ENCODE measurements at regions not wholly inside any gene's neighbourhood (a gene's known extent, or its start where the extent isn't known, plus 50 kb on each side); places are given as distances from the start of the nearest gene placed in this dataset.

DNA sequence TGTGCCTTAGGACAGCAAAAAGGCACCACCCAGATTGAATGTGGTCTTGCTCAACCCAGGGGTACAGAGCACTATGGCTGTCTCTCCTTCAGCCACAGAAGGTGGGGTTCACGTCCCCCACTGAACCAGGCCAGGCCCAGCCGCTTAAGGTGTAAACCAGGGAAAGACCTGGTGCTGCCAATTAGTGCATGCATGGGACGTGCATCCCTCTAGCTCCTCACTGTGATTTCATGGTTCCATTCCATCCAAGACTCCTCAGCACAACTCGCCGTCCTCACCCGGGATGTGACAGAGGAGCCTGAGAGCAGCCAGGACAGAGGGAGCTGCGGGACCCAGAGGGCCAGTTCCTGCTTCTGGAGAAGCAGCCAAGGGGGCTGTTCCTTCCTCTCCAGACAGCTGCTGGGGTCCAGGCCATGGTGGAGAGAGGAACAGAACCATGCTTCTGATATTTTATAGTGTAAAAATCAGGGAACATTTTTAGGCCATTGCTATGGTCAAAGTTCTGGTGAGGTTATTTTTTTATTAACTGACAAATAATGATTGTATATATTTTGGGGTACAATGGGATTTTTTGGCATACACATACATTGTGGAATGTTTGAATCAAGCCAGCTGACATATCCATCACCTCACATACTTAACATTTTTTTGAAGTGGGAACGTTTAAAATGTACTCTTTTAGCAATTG lies 492.2 kb upstream of the B3GAT1 start:
- CTCF ChIA-PET = interaction anchor here (1.5 kb wide), 1 partner anchor 36 kb away, joined by 3 read pairs; no protein-coding TSS in a partner anchor
- POLR2A ChIA-PET = no interaction called here
- TF ChIP-seq, protein P1, sequence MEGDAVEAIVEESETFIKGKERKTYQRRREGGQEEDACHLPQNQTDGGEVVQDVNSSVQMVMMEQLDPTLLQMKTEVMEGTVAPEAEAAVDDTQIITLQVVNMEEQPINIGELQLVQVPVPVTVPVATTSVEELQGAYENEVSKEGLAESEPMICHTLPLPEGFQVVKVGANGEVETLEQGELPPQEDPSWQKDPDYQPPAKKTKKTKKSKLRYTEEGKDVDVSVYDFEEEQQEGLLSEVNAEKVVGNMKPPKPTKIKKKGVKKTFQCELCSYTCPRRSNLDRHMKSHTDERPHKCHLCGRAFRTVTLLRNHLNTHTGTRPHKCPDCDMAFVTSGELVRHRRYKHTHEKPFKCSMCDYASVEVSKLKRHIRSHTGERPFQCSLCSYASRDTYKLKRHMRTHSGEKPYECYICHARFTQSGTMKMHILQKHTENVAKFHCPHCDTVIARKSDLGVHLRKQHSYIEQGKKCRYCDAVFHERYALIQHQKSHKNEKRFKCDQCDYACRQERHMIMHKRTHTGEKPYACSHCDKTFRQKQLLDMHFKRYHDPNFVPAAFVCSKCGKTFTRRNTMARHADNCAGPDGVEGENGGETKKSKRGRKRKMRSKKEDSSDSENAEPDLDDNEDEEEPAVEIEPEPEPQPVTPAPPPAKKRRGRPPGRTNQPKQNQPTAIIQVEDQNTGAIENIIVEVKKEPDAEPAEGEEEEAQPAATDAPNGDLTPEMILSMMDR (IDR thresholded peaks at IDR 0.05; ENCODE audit: control extremely low read depth, extremely low read depth, low read depth, missing control alignments) = no peak
- DNase-seq (ENCODE audit: extremely low spot score) = no peak

DNA sequence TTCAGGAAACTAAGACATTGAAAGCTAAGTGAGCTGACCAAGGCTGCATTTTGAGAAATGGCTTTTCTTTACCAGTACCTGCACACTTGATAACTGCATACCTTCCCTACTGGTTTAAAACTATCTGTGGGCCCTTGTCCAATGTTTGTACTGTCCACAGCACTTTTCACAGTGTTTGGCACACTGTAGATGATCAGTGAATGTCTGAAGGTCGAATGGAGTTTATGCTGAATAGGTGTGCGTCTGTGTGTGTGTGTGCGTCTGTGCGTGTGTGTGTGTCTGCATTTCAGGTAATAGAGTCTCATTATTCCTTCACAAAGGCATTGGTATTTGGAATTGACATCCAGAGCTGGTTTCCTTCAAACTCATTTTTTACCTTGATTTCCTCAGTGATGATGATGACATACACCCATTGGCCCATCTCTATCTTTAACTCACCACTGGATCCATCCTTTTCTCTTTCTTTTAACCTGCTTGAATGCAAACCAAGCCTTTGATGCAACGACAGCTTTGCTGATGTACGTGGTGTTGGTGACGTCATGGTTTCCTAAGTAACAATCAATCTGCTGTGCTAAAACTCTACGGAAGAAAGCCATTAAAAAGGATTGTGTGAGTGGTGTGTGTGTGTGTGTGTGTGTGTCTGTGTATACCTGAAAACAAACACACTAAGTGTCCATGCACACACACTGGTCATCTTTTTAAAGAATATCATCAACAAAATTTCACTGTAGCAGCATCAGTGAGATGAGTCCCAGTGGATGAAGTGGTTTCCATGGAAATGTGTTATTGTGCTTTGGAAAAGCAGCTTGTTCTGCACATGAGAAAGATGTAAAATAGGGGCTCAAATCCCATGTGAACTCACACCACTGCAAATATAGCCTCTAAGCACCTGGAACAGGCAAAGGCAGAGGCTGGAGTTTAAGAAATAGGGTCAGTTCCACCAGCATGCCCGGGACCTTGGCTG lies 490.2 kb upstream of the B3GAT1 start:
- DNase-seq (ENCODE audit: extremely low spot score) = no peak
- CTCF ChIA-PET = interaction anchor here (0.7 kb wide), 1 partner anchor 13 kb away, joined by 3 read pairs; no protein-coding TSS in a partner anchor
- TF ChIP-seq, protein P1 (IDR thresholded peaks at IDR 0.05; ENCODE audit: control extremely low read depth, extremely low read depth, low read depth, missing control alignments) = no peak
- POLR2A ChIA-PET = no interaction called here

DNA sequence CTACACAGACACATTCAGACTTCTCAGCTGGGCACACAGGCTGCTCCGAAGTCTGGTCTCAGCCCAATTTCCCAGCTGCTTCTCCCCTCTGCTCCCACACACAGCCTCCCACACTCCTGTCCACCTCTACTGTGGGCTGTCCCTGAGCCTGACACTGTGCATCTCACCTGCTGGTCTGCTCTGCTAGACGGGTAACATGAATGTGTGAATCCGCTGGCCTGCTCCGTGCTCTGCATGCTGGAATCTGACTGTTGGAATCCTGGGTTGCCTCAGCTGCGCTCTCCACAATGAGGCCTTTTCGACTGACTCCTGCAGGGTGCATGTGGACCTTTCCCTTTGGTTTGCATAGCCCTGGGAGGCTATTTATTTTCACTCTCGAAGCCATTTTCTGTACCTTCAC lies 489.5 kb upstream of the B3GAT1 start:
- no peak for DNase-seq (ENCODE audit: extremely low spot score)
- ChIA-PET CTCF (interaction anchor here (0.7 to 1.0 kb wide), 2 partner anchors 14 to 24 kb away, joined by 3 read pairs; no protein-coding TSS in a partner anchor), POLR2A (no interaction called here)
- TF ChIP-seq, protein P1 (IDR thresholded peaks at IDR 0.05; ENCODE audit: control extremely low read depth, extremely low read depth, low read depth, missing control alignments) = no peak

DNA sequence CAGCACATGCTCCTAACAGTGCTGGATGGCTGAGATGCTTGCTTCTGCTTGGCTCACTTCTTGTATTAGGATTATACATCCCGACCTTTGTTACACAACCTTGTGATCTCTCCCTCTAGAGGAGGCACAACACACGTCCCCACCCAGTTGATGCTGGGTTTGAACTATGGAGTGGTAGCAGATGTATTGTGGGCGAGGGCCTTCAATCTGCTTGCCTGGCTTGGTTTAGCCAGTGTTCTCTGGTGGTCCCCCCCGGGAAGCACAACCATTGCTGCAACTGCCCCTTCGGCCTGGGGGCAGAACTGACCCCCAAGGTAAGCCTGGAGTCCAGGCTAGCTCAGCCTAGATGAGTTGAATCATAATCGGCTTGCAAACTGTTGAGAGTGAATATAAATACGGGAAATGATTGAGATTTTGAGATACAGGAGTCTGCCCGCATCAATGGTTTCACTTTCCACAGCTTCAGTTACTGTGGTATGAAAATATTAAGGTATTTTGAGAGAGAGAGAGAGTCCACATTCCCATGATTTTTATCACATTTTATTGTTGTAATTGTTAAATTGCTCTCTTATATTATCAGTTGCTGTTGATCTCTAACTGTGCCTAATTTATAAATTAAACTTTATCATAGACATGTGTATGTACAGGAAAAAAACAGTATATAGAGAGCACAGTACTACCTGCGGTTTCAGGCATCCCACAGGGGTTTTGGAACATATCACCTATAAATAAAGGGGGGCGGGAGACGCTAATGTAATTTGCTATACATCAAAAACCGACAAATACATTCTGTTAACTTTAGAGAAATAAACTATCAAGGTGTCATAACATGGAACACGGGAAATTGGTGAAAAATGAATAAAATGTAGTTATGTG lies 482.0 kb upstream of the B3GAT1 start:
- POLR2A ChIA-PET = no interaction called here
- CTCF ChIA-PET = no interaction called here
- TF ChIP-seq, protein P1 (IDR thresholded peaks at IDR 0.05; ENCODE audit: control extremely low read depth, extremely low read depth, low read depth, missing control alignments) = no peak
- no peak for DNase-seq (ENCODE audit: extremely low spot score)

DNA sequence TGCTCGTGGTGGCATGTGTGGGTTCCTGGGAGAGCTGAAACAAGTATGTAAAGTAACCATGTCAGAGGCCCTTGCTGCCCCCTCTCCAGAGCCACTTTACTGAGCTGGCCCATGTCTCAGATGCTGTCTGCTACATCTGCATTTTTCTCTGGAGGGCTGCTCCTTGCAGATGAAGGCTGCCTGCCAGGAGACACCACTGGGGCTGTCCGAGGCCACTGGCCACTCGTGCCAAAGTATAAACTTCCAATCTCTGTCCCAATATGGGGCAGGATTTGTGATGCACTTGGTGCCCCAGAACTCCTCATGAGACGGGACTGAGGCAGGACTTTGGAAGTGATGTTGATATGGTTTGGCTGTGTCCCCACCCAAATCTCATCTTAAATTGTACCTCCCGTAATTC lies 478.4 kb upstream of the B3GAT1 start:
- ChIA-PET CTCF (interaction anchor here (1.0 kb wide), 1 partner anchor 22 kb away, joined by 4 read pairs; no protein-coding TSS in a partner anchor), POLR2A (no interaction called here)
- TF ChIP-seq, protein P1 (IDR thresholded peaks at IDR 0.05; ENCODE audit: control extremely low read depth, extremely low read depth, low read depth, missing control alignments) = no peak
- DNase-seq (ENCODE audit: extremely low spot score) = no peak

DNA sequence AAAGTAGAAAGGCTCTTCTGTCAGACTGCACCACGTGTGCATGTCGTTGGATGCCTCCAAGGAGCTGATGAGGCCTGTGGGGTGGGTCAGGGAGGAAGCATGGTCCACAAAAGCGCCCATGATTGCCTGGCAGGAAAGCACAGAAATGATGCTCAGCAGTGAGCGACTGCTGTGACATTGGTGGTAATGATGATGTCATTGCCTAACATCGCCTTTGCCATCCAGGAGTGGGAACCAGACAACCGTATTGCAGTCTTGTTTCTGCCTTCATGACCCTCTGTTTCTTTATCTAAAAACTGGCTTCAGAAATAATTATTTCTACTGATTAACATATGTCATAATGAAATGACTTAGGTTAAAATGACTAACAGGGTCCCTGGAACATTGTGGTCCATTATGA lies 477.8 kb upstream of the B3GAT1 start:
- ChIA-PET POLR2A (no interaction called here), CTCF (interaction anchor here (1.0 kb wide), 1 partner anchor 21 kb away, joined by 4 read pairs; no protein-coding TSS in a partner anchor)
- DNase-seq (ENCODE audit: extremely low spot score) = no peak
- TF ChIP-seq, protein P1 (IDR thresholded peaks at IDR 0.05; ENCODE audit: control extremely low read depth, extremely low read depth, low read depth, missing control alignments) = no peak

Measured in GM10248 (cell line).